Head of caudate nucleus (tissue), 42 donors: ENCODE measurements at regions not wholly inside any gene's neighbourhood (a gene's known extent, or its start where the extent isn't known, plus 50 kb on each side); places are given as distances from the start of the nearest gene placed in this dataset.
"Not testable (repeated sequence)": the region's sequence is repeated elsewhere in the genome, so short reads cannot be mapped to it uniquely, and the experiment has no call there.

Source experiments
- DNase-seq, 42 donors: peaks; one replicate each; pipeline versions ENCODE4 v3.0.0 to v3.0.0-alpha.2; 2020 to 2021; ENCODE audit warnings: mixed read lengths in 7 of 42
- intact Hi-C: fragments of 100-400 bp; cut with DNase I; formaldehyde crosslinking; loops from one replicate; pipeline ENCODE4 v1.15.0; 2022

DNA sequence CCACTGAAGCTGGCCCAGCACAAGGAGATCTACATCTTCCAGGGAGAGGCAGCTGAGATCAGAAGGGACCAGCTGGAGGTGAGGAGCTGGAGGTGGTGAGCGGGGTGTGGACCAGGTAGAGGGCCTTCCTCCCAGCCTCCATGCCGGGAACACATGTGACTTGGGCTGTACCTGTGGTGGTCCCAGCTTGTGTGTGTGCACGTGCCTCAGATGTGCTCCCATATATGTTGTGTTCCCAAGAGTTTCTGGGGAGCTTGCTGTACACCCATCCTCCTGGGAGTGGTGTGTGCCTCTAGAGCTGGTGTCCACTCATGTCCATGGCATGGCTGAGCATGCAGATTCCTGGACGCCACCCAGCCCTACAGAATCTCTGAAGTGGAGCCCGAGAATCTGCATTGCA lies 183.7 kb upstream of the AKAP13 start:
- DNase-seq, intact Hi-C loops: not testable (repeated sequence)

DNA sequence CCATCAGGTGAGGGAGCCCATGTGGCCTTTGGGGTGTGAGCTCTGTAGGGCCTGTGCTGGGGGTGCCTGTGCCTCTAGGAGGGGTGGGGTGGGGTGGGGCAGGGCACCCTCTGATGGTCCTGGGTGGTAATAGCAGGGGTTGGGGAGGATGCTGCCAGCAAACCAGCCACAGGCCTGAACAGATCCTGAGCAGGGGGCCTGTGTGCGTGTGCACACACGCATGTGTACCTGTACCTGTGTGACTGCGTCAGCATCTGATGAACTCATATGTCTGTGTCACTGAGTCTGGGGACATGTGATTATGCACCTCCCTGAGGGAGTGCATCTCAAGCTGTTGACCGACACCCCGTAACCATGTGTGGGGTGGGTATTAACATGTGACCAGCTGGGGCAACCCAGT lies 182.8 kb upstream of the AKAP13 start:
- intact Hi-C loops, DNase-seq: not testable (repeated sequence)

DNA sequence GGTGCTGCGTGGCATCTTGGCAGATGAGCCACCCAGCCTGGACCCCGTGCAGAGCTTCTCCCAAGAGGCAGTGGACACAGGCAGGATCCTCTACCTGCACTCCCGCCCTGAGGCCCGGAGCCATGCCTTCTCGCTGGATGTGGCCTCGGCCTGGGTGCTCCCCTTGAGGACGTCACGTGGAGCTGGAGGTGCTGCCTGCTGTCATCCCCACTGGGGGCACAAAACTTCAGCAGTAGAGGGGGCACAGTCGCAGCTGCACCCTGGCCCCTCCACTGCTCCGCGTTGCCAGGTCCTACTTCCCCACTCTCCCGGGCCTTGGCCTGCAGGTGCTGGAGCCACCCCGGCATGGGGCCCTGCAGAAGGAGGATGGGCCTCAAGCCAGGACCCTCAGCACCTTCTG lies 182.0 kb upstream of the AKAP13 start:
- intact Hi-C loops, DNase-seq: not testable (repeated sequence)

DNA sequence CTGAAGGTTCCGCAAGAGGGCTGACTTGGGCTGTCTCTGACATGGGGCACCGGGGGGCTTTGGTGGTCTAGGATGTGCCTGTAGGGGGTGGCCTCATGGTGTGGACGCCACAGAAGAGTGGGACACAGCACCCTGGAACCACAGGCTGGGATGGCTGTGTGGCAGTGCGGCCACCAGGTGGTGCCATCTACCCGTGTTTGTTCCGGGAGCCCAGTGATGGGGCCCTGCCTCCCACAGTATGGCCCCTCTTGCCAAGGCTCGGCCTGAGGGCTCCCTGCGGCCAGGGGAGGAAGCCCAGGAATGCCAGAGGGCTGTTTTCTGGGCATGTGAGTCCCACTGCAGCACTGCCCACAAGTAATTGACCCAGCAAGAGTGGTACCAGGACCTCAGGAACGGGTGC lies 180.2 kb upstream of the AKAP13 start:
- DNase-seq, intact Hi-C loops: not testable (repeated sequence)

DNA sequence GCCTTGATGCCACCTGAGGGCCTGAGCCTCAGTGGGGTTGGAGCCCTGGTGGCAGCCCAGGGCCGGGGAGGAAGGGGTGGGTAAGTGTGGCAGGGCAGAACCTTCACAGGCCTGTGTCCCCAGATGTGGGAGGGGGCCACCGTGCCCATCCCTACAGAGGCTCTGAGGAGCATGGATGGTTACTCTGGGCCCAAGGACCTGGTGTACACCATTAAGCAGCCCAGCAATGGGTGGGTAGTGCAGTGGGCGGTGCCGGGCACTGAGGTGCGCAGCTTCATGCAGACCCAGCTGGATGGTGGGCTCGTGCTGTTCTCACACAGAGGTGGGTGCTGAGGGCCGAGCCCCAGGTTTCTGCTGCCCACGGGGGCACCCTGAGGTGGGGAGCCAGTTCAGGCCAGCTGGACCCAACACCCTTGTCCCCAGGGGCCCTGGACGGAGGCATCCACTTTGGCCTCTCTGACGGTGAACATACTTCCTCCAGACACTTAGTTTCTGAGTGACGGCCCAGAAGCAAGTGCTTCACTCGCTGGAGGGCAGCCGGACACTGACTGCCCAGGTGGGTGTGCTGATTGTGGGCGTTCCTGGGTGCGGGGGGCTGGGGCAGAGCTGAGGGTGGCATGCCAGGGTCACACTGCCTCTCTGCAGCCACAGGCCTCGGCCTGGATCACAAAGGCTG lies 179.1 kb upstream of the AKAP13 start:
- DNase-seq = peak in 1 of 42 donors; percentile 30
- intact Hi-C loops = not testable (repeated sequence)

DNA sequence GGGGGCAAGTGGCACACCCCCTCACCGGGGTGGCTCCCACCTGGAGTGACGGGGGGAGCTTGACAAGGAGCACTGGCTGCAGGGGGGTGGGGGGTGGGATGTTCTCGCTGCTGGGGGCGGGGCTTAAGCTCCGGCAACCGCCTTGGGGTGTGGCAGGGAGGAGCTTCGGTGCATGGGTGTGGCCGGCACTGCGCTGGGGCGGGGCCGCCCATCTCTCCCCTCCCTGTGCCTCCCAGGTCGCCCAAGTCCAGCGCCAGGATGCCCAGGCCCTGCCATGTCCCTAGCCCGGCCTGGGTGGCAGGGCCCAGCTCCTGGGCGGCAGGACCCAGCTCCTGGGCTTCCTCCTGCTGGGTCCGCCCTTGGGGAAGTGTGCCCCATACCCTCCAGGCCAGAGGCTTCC lies 175.9 kb upstream of the AKAP13 start:
- intact Hi-C loops, DNase-seq: not testable (repeated sequence)

DNA sequence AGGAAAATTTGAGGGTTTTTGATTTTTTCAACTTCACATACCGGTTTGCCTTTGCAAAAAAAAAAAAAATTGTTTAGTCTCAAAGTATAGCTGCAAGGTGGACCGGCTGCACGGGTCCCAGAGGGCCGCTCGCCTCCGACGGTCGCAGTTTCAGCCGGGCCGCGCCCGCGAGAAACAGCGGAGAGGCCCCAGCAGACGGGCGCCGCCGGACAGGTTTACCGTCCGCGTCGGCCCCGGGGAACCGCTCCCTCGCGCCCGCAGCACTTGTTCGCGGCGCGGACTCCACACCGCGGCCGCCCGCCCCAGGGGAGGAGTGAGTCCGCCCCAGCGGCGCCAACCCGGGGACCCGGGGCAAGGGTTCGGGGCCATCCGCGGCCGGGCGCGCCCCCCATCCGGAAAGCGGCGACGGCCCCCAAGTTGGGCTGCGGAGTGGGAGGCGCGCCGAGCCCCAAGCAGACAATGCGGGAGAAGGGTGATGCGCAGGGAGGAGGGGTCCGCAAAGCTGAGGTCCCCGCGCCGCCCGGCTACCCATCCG lies 146.5 kb upstream of the AKAP13 start:
- DNase-seq, intact Hi-C loops: not testable (repeated sequence)

DNA sequence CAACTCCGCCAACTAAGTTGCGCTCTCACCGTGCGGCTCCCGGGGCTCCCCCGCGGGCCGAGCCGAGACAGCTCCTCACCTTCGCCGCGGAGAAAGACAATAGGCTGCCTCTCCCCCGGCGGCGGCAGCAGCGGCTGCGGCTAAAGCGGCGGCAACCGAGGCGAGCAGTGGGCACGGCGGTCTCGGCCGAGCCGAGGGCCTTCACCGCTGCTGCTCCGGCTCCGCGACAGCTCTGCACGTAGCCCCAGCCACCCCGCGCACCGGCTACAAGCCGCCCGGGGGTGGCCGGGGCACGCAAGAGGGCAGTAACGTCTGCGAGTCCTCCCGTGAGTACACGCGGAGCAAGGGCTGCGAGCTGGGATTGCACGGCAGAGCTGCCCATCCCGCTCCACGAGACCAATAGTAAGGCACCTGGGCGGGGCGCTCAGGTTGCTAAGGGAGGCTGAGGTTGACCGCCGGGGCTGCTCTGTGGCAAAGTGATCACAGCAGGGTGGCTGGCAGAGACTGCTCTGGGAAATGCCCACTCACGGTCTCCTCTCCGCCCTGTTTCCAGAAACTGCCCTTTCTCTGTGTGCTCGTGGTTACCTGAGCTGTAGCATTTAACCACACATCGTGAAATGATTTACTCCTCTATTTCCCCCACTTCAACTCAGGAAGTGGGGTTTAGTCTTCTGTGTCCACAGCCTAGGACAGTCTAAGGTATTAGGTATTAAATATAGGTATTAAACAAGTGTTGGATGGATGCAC lies 145.8 kb upstream of the AKAP13 start:
- intact Hi-C loops, DNase-seq: not testable (repeated sequence)

DNA sequence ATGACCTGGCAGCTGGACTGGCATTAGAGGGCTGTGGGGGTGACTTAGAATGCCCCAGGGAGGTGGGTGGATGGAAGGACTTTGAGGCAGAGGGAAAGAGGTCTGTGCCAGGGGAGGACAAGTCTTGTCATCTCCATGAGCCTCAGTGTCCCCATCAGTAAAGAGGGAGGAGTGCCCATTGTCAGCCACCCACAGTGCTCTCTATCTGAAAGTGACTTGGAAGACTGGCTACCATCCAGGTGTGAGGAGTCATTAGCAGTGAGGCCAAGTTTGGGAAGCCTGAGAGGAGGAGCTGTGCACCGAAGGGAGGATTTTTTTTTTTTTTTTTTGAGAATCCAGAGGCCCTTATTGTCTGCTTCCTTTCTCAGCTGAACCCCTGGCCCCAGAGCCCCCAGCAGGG lies 136.3 kb upstream of the AKAP13 start:
- intact Hi-C loops = not testable (repeated sequence)
- DNase-seq = peak in 1 of 42 donors; percentile 3

DNA sequence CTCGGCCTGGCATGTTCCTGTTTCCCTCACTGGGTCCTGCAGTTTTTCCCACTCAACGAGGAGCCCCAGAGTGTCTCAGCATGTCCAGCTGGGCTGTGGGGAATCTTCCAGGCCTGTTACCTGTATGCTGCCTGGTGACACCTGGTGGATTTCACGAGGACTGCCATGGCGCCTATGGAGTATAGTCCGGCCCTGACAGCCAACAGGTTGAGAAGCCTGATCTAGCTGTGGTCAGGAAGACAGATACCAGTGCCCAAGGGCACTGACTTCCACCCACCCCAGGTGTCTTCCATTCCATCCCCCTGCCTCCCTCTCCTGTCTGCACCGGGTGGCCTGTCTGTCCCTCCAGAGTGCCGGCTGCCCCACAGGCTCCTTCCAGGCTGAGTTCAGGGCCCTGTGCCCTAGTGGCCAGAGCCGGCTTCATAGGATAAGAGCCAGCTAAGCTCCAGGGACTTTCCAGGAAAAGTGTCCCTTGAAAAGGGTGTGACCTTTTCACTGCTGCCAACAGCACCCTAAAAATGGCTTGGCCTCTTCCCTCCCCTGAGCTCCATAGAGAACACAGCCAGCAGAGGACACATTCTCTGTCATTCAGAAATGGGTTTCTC lies 129.4 kb upstream of the AKAP13 start:
- DNase-seq, intact Hi-C loops: not testable (repeated sequence)

DNA sequence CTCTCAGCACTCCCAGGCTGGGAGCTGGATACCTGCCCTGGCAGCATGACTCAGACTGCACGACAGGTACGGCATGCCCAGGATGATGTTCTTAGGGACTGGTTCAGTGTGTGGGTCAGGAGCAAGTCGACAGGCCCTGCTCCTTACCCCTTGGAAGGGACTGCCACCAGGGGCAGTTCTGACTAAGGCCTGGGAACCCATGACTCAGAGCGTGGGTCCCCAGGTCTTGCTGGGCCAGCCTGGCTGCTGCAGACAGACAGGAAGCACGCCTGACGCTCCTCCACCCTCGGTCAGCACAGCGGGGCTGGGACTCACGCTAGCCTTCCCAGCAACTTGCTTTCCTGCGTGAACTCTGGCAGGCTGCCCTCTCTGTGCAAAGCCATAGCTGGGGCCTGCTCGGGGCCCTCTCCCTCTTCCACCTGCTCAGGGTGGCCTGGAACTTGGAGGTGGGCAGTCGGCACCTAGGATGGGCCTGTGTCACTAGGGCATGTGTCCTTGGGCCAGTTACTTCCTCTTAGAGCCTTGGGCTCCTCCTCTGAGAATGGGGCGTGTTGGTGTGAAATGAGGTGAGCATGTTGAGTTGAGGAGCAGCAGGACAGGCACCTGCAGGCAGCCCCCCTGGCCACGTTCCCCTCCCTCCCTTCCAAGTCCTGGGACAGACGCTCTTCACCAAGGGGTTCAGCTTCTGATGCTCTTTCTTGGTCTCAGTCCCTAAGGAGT lies 127.0 kb upstream of the AKAP13 start:
- intact Hi-C loops, DNase-seq: not testable (repeated sequence)

DNA sequence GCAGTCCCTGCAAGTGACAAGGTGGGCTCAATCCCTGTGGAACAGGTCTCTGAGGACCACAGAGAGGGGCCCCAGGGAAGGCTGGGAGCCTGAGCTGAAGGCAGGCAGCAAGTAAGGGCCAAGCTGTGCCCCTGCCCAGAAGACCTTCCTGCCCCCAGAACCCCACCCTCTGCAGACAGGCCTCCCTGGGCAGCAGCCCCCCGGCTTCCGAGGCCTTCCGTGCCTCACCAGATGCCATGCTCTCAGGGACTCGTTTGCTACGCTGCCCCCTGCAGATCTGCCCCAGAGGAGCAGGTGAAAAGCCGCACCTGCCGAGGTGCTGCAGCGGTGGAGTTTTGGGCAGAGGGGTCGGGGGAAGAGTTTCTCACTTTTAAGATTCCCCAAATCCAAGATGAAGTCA lies 125.4 kb upstream of the AKAP13 start:
- intact Hi-C loops, DNase-seq: not testable (repeated sequence)

DNA sequence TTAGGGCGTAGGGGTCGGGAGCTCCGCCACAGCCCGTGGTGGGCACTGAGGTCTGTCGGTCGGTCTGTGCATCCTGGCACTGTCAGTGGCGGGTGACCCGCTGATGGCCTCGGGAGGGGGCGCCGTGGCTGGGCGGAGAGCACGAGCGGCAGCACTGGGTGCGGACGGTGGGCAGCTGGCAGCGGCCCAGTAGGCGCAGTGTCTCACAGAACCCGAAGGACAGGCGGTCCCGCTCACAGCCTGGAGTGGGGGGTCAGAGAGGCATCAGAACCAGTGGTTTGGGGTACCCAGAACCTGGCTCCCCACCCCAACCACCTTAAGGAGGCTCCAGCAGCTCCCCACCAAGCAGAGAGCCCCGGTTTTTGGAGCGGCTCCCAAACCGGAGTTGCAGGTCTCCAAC lies 124.9 kb upstream of the AKAP13 start:
- intact Hi-C loops, DNase-seq: not testable (repeated sequence)

DNA sequence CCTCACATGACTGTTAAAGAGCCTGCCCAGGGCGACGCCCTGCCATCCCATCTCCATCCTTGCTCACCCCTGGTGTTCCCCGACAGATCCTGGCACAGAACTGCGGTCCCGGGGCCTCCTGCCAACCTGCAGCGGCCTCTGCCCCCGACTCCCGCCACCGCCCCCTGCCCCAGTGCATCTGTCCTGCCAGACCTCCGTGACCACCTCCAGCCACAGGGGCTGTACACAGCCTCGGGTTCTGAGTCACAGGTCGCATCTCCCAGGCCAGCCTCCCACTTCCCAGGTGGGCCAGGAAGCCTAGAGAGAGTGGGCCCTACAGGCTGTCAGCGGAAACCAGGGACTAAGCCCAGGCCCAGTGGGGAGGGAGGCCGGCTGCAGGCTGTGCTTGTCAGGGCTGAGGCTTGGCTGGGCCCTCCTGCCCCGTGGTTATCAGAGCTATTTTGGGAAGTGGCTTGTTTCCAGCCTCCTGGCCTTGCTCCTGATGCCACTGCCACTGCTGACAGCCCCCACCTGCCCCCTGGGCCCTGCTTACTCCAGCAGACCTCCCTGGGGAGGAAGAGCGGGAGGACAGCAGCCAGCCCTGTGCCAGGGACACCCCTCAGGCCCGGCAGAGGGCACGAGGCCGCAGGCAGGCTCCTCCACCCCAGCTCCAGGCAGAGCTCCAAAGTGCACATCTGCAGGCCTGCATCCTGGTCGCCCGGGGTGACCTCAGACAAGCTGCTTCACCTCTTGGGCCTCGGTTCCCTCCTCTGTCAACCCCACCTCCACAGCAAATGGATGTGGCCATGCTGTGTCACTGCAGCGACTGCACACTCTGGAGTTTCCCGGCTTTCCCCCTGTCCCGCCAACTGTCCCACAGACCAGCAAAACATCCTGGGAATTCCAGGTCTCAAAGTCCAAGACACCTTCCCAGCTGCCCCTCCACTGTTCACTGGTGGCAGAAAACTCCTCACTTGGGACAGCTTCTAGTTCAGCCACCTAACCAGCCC lies 124.1 kb upstream of the AKAP13 start:
- DNase-seq, intact Hi-C loops: not testable (repeated sequence)

DNA sequence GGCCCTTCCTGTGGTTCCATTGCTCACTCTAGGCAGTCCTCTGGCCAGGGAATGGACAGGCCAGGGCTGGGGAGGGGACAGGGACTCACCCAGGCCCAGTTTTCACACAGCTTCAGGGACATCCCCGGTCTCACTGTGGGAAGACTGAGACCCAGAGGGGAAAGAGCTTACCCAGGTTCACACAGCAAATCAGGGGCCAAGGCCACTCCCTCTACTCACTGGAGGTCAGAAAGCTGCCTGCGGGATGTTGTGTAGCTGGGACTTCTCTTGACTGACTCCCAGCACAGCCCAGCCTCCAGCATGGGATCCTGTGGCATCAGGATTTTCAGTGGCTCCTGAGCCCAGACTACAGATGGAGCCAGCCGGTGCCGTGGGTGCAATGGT lies 122.3 kb upstream of the AKAP13 start:
- DNase-seq, intact Hi-C loops: not testable (repeated sequence)

DNA sequence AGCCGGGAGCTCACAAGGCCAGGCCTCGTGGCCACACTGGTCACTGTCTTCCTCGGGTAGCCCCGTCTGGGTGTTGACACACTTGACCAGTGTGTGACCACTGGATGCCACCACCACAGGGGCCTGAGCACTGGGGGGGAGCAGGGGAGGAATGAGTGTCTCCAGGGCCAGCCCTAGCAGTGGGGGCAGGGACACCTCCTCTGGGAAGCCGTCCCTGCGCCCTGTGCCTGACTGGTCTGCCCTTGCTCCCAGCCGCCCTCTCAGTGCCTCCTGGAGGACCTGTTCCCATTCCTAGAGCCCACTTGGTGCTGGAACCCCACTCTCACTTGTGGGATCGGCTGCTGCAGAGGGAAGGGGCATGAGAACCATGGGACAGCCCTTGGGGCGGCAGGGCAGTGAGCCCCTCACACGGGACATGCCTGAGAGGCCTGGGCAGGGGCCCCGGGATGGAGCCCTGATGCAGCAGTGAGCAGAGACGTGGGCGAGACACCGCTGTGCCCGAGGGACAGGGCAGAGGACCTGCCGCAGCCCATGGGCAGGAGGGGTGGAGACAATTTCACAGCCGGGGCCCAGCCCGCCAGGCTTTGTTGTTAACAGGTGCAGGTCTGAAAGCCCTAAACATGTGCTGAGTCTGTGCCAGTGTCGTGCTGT lies 121.7 kb upstream of the AKAP13 start:
- DNase-seq = not testable (repeated sequence)

DNA sequence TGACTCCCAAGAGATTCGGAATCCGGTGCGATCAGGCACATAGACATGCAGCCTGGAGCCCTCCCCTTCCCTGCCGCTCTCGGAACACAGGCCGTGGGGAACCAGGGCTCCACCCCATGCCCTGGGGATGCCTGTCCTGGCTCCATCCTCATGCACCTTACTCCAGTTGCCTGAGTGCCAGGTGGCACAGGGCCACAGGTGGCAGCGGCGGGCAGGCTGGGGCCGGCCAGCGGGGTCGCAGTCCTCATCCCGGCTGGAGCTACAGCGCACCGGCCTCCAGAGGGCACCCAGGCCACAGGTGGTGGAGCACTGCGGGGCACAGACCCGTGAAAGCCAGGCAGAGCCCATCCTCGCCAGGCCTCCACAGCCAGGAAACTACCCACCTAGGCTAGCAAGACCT lies 119.9 kb upstream of the AKAP13 start:
- DNase-seq = not testable (repeated sequence)

More for the DNA sequence above, 121.7 kb upstream of the AKAP13 start:
- intact Hi-C loops = not testable (repeated sequence)

More for the DNA sequence above, 119.9 kb upstream of the AKAP13 start:
- intact Hi-C loops = not testable (repeated sequence)
